ENCODE measurements at regions not wholly inside any gene's neighbourhood (a gene's known extent, or its start where the extent isn't known, plus 50 kb on each side); places are given as distances from the start of the nearest gene placed in this dataset.

GRCh38 chr13:65613004-65613403 lies 1617.1 kb downstream of the PCDH9 start:
- no peak for DNase-seq (ENCODE audit: low spot score)
- H3K27ac ChIP-seq, result no peak overlapping the region
- ChIA-PET POLR2A (ENCODE audit: low non-redundant PET) (no interaction called here), CTCF (no interaction called here)
- TF ChIP-seq CTCF (conservative IDR thresholded peaks at IDR 0.05; ENCODE audit: low read depth), result no peak

GRCh38 chr13:65609350-65609749 lies 1620.8 kb downstream of the PCDH9 start:
- POLR2A ChIA-PET (ENCODE audit: low non-redundant PET), result no interaction called here
- no peak overlapping the region for H3K27ac ChIP-seq
- no peak for DNase-seq (ENCODE audit: low spot score)
- TF ChIP-seq CTCF (conservative IDR thresholded peaks at IDR 0.05; ENCODE audit: low read depth), result no peak
- CTCF ChIA-PET, result no interaction called here

GRCh38 chr13:65606622-65607021 lies 1623.5 kb downstream of the PCDH9 start:
- TF ChIP-seq CTCF (conservative IDR thresholded peaks at IDR 0.05; ENCODE audit: low read depth), result no peak
- POLR2A ChIA-PET (ENCODE audit: low non-redundant PET), result no interaction called here
- CTCF ChIA-PET, result no interaction called here
- H3K27ac ChIP-seq, result no peak overlapping the region
- no peak for DNase-seq (ENCODE audit: low spot score)

GRCh38 chr13:65605396-65605795 lies 1624.7 kb downstream of the PCDH9 start:
- no peak for TF ChIP-seq CTCF (conservative IDR thresholded peaks at IDR 0.05; ENCODE audit: low read depth)
- POLR2A ChIA-PET (ENCODE audit: low non-redundant PET), result no interaction called here
- no peak for DNase-seq (ENCODE audit: low spot score)
- no peak overlapping the region for H3K27ac ChIP-seq
- CTCF ChIA-PET, result no interaction called here

GRCh38 chr13:65603160-65603559 lies 1627.0 kb downstream of the PCDH9 start:
- no peak for DNase-seq (ENCODE audit: low spot score)
- POLR2A ChIA-PET (ENCODE audit: low non-redundant PET), result no interaction called here
- TF ChIP-seq CTCF (conservative IDR thresholded peaks at IDR 0.05; ENCODE audit: low read depth), result no peak
- CTCF ChIA-PET, result no interaction called here
- H3K27ac ChIP-seq, result no peak overlapping the region

GRCh38 chr13:65601855-65602254 lies 1628.3 kb downstream of the PCDH9 start:
- CTCF ChIA-PET, result no interaction called here
- DNase-seq (ENCODE audit: low spot score), result no peak
- POLR2A ChIA-PET (ENCODE audit: low non-redundant PET), result no interaction called here
- TF ChIP-seq CTCF (conservative IDR thresholded peaks at IDR 0.05; ENCODE audit: low read depth), result no peak
- no peak overlapping the region for H3K27ac ChIP-seq

GRCh38 chr13:65600702-65601101 lies 1629.4 kb downstream of the PCDH9 start:
- TF ChIP-seq CTCF (conservative IDR thresholded peaks at IDR 0.05; ENCODE audit: low read depth), result no peak
- no peak for DNase-seq (ENCODE audit: low spot score)
- ChIA-PET CTCF (interaction anchor here (0.6 kb wide), 2 partner anchors 932 to 962 kb away, joined by 3 to 5 read pairs; no protein-coding TSS in a partner anchor), POLR2A (ENCODE audit: low non-redundant PET) (no interaction called here)
- H3K27ac ChIP-seq, result no peak overlapping the region
